Gastroesophageal sphincter (tissue), 3 donors: ENCODE measurements at regions not wholly inside any gene's neighbourhood (a gene's known extent, or its start where the extent isn't known, plus 50 kb on each side); places are given as distances from the start of the nearest gene placed in this dataset.

Source experiments
- POLR2A ChIP-seq, 2 donors: fragments of 450-650 bp; IDR thresholded peaks; one replicate each; pipeline ENCODE4 v1.6.1; 2017; ENCODE audit warnings: antibody characterized with exemption in 2 of 2, mild to moderate bottlenecking in 2 of 2, moderate library complexity in 1 of 2
- TF ChIP-seq, protein P1 (sequence below), 4 experiments: fragments of 200-600 bp in 2 of 4; fragments of 450-650 bp in 2 of 4; sonication (generic) in 1 of 4; IDR thresholded peaks; one replicate each; pipeline ENCODE4 v1.5.1; 2017 to 2019; ENCODE audit warnings: antibody characterized with exemption in 4 of 4, mild to moderate bottlenecking in 2 of 4, moderate library complexity in 2 of 4

DNA sequence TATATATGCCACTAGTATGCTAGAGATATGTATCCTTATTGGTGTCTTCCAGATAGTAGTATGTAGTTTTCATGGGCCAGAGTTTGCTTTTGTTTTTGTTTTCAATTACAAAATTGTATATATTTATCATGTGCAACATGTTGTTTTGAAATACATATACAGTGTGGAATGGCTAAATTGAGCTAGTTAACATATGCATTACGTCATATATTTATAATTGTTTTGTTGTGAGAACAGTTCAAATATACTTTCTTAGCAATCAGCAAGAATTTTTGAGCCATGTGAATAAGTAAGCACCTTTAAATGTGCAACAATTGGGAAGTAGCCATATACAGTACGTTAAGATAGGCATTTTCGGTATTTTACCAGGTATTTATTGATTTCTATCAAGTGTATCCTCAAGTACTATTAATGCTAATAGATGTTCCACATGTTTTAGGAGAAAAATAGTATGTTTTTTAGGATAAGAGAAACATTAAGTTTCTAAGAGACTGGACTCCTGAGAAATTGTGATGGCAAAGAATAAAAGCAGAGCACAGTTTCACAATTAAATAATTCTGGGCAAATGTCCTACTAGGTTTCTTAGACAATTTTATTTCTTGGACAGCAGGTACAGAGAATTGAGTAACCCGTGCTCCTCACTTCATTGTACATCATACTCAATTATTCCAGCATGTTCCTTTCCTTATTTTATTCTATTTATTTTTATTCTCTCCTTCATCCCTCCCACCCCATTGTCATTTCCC, 60.5 kb upstream of the SLC5A12 start:
- no peak for TF ChIP-seq POLR2A (IDR thresholded peaks at IDR 0.05)
- TF ChIP-seq, protein P1, sequence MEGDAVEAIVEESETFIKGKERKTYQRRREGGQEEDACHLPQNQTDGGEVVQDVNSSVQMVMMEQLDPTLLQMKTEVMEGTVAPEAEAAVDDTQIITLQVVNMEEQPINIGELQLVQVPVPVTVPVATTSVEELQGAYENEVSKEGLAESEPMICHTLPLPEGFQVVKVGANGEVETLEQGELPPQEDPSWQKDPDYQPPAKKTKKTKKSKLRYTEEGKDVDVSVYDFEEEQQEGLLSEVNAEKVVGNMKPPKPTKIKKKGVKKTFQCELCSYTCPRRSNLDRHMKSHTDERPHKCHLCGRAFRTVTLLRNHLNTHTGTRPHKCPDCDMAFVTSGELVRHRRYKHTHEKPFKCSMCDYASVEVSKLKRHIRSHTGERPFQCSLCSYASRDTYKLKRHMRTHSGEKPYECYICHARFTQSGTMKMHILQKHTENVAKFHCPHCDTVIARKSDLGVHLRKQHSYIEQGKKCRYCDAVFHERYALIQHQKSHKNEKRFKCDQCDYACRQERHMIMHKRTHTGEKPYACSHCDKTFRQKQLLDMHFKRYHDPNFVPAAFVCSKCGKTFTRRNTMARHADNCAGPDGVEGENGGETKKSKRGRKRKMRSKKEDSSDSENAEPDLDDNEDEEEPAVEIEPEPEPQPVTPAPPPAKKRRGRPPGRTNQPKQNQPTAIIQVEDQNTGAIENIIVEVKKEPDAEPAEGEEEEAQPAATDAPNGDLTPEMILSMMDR (IDR thresholded peaks at IDR 0.05), result no peak
